Effector memory CD4-positive, alpha-beta T cell (primary cell): ENCODE measurements at regions not wholly inside any gene's neighbourhood (a gene's known extent, or its start where the extent isn't known, plus 50 kb on each side); places are given as distances from the start of the nearest gene placed in this dataset.

Experiments
- DNase-seq, 3 donors: peaks; one replicate each; pipeline ENCODE4 v3.0.0-alpha.2; 2020
- H3K27ac ChIP-seq: 2 replicates; pipeline ENCODE4 v1.7.0; 2013; ENCODE audit warnings: mild to moderate bottlenecking, low read length, moderate library complexity; ENCODE audit not compliant: insufficient read depth, poor library complexity, severe bottlenecking
- H3K27me3 ChIP-seq: replicated peaks from 2 replicates; pipeline ENCODE4 v1.7.0; 2013; ENCODE audit warnings: mild to moderate bottlenecking, low read length; ENCODE audit not compliant: insufficient read depth, control insufficient read depth, poor library complexity, severe bottlenecking
- H3K36me3 ChIP-seq: 2 replicates; pipeline ENCODE4 v1.7.0; 2013; ENCODE audit warnings: mild to moderate bottlenecking, low read length, moderate library complexity; ENCODE audit not compliant: control insufficient read depth, insufficient read depth
- H3K4me1 ChIP-seq: 2 replicates; pipeline ENCODE4 v1.7.0; 2013; ENCODE audit warnings: low read length, mild to moderate bottlenecking; ENCODE audit not compliant: control insufficient read depth, insufficient read depth, poor library complexity, severe bottlenecking
- H3K4me3 ChIP-seq: 2 replicates; pipeline ENCODE4 v1.7.0; 2013; ENCODE audit warnings: low read length, low read depth, mild to moderate bottlenecking; ENCODE audit not compliant: insufficient read depth, poor library complexity, severe bottlenecking
- H3K9me3 ChIP-seq: 2 replicates; pipeline ENCODE4 v1.7.0; 2013; ENCODE audit warnings: mild to moderate bottlenecking, low read length, moderate library complexity; ENCODE audit not compliant: control insufficient read depth

- H3K27ac ChIP-seq: no peak overlapping the region
- H3K36me3 ChIP-seq: no peaks in the 10 kb centered on the region
- H3K4me3 ChIP-seq: no peak overlapping the region
- no peak for DNase-seq
- no peaks in the 10 kb centered on the region for H3K27me3 ChIP-seq
- no peaks in the 10 kb centered on the region for H3K4me1 ChIP-seq
- no peaks in the 10 kb centered on the region for H3K9me3 ChIP-seq
Observed at GRCh38 chr1:226816576-226816975, 53.8 kb upstream of the PSEN2 start.

- DNase-seq: no peak
- H3K9me3 ChIP-seq: no peaks in the 10 kb centered on the region
- H3K36me3 ChIP-seq: no peaks in the 10 kb centered on the region
- no peaks in the 10 kb centered on the region for H3K4me1 ChIP-seq
- no peak overlapping the region for H3K4me3 ChIP-seq
- H3K27me3 ChIP-seq: no peaks in the 10 kb centered on the region
- H3K27ac ChIP-seq: no peak overlapping the region
Observed at GRCh38 chr1:226814751-226815537, 55.5 kb upstream of the PSEN2 start.

GRCh38 chr1:226813671-226814591 lies 56.5 kb upstream of the PSEN2 start:
- no peak for DNase-seq
- H3K9me3 ChIP-seq: no peaks in the 10 kb centered on the region
- no peaks in the 10 kb centered on the region for H3K36me3 ChIP-seq
- no peak overlapping the region for H3K27ac ChIP-seq
- no peaks in the 10 kb centered on the region for H3K27me3 ChIP-seq
- H3K4me1 ChIP-seq: no peaks in the 10 kb centered on the region
- no peak overlapping the region for H3K4me3 ChIP-seq

GRCh38 chr1:226810681-226811080 lies 59.7 kb upstream of the PSEN2 start:
- Histone ChIP-seq H3K27ac (no peak overlapping the region), H3K4me1 (no peaks in the 10 kb centered on the region), H3K27me3 (no peaks in the 10 kb centered on the region), H3K4me3 (no peak overlapping the region), H3K9me3 (no peaks in the 10 kb centered on the region), H3K36me3 (no peaks in the 10 kb centered on the region)
- no peak for DNase-seq

DNA sequence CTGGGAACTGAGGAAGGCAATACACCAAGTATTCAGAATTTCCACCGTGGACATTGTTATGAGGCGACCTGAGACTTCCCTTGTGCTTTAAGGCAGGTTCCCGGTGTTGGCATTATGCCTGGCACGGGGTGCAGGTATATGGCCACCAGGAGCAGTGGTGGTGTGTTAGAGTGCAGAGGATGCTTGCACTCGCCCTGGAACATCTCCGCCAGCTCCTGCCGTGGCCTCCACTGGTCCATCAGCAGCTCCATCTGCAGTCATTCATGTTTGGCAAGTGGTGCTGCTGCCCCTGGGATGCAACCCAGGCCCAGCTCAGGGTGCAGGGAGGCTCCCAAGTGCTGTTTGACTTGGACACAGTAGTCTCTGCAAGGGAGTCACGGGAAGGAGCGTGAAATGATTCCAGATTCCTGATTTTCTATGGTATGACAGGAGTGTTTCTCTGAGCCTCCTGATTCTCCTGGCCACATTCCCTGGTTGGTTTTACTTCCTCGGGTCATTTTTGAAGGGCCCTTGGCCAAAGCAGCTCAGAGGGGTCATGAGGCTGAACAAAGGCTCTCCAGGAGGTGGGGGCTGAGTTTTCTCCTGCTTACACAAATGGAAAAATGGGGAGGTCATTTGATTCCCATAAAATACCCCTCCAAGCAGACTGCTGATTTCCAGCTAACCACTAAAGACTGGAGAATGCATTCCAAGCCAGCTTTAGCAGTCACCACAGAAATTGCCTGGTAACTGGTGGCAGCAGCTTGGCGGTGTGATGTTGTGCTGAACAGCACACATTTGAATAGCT lies 60.4 kb upstream of the PSEN2 start:
- Histone ChIP-seq H3K27ac (no peak overlapping the region), H3K9me3 (no peaks in the 10 kb centered on the region), H3K36me3 (no peaks in the 10 kb centered on the region), H3K27me3 (no peaks in the 10 kb centered on the region), H3K4me3 (no peak overlapping the region), H3K4me1 (no peaks in the 10 kb centered on the region)
- DNase-seq: no peak

DNA sequence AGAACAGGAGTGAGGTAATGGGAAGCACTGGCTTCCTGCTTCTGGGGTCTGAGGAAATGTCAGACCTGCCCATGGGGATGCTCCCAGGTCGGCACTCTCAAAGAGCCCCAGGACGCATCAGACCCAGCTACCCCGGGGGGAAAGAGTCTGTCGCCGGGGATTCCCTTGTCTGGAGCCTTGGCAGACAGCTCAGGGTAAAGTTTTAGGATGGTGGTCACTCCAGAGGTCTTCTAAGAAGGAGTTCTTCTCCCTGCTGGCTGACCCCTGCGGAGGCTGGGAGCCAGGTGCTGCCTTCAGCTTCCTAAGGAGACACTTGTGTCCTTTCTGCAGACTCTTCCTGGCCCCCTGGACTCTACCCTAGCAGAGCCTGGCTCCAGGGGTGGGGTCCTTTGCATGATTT lies 61.9 kb upstream of the PSEN2 start:
- no peak overlapping the region for H3K4me3 ChIP-seq
- no peaks in the 10 kb centered on the region for H3K27me3 ChIP-seq
- no peaks in the 10 kb centered on the region for H3K9me3 ChIP-seq
- H3K36me3 ChIP-seq: no peaks in the 10 kb centered on the region
- H3K4me1 ChIP-seq: no peaks in the 10 kb centered on the region
- no peak overlapping the region for H3K27ac ChIP-seq
- DNase-seq: no peak

GRCh38 chr1:226806988-226807387 lies 63.4 kb upstream of the PSEN2 start:
- no peak for DNase-seq
- H3K4me3 ChIP-seq: no peak overlapping the region
- no peaks in the 10 kb centered on the region for H3K4me1 ChIP-seq
- H3K9me3 ChIP-seq: no peaks in the 10 kb centered on the region
- no peaks in the 10 kb centered on the region for H3K27me3 ChIP-seq
- no peak overlapping the region for H3K27ac ChIP-seq
- no peaks in the 10 kb centered on the region for H3K36me3 ChIP-seq

DNA sequence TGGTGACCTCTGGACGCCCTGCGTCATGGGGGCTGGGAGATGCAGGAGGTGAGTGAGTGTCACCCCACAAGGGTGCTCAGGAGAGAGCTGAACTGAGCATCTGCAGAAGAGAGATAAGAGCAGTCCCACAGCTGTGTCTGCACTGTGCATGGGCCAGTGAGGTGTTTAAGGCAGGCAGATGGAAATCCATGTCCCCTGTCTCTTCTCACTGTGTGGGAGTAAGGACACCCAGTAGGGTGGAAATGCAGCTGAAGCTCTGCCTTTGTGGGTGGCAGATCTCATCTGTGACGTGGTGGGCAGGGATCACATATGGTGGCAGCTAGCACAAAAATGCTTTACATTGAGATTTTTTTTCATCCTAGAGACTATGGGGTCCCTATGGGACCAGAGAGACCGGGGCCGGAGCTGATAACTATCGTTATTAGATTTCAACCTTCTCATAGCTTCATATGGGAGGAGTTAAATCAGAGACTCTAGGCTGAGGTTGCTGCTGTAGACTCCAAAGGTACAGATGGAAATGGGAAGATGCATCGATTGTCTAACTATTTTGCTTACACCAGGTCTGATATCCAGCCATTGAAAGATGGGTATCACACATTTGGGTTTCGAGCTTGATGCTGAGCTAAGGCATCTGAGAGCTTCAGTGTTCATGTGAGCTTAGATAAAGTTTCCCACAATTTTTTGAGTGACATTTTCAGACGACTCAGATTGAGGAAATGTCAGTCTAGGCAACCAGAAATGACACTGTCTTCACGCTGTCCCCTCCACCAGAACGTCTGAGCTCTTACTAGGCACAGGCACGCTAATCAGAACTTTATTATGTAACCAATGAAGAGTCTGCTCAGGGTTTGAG lies 65.3 kb upstream of the PSEN2 start:
- H3K4me1 ChIP-seq: peaks cover under 1% of the 10 kb centered on the region
- H3K36me3 ChIP-seq: no peaks in the 10 kb centered on the region
- no peak for DNase-seq
- no peaks in the 10 kb centered on the region for H3K9me3 ChIP-seq
- no peak overlapping the region for H3K27ac ChIP-seq
- H3K4me3 ChIP-seq: no peak overlapping the region
- H3K27me3 ChIP-seq: no peaks in the 10 kb centered on the region

GRCh38 chr1:226800763-226801380 lies 61.8 kb upstream of the ITPKB start:
- no peaks in the 10 kb centered on the region for H3K27me3 ChIP-seq
- DNase-seq: no peak
- no peak overlapping the region for H3K27ac ChIP-seq

More at GRCh38 chr1:226800763-226801380, 61.8 kb upstream of the ITPKB start:
- Histone ChIP-seq H3K4me3 (no peak overlapping the region), H3K9me3 (no peaks in the 10 kb centered on the region), H3K4me1 (peaks cover 27% of the 10 kb centered on the region), H3K36me3 (no peaks in the 10 kb centered on the region)
